HG03159 (cell line): ENCODE measurements at regions not wholly inside any gene's neighbourhood (a gene's known extent, or its start where the extent isn't known, plus 50 kb on each side); places are given as distances from the start of the nearest gene placed in this dataset.

ENCODE experiments used
- ATAC-seq: cut with Tn5 transposase; IDR thresholded peaks from one replicate; pipeline ENCODE4 v1.9.1; 2021; ENCODE audit warnings: mild to moderate bottlenecking, moderate library complexity; ENCODE audit not compliant: unreplicated experiment

DNA sequence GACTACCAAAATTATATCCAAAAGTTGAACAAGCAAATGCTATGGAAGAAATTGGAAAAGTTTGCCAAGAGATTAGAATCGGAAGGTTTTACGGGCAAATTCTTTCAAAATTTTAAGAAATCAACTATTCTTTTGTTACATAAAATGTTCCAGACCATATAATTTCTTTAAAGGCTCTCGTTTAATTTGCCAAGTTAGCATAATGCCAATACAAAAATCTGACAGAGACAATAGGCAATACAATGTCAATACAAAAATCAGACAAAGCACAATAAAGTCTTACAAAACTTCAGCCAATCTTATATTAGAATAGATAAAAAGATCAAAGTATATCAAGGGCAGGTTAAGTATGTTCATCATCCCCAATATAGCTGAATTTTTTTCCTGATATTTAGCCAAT lies 224.2 kb downstream of the BCL11A start:
- ATAC-seq = no peak

DNA sequence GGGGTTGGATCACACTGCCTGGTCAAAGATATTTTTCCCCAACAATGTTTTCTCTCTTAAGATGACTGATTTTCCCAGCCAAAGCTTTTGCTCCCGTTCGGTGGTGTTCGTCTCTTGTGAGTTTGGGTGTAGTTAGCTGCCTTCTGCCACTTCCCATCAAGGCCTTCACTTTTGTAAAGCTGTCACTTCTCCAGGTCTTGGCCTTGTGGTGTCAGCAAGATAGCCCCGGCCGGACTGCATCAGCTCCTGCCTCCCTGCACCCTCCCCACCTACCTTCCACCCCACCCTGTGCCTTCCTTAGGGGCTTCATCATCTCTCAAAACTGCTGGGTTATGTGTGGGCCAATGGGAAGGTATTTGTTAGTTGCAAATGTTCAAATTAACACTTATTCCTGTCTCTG lies 228.9 kb downstream of the BCL11A start:
- ATAC-seq = no peak

DNA sequence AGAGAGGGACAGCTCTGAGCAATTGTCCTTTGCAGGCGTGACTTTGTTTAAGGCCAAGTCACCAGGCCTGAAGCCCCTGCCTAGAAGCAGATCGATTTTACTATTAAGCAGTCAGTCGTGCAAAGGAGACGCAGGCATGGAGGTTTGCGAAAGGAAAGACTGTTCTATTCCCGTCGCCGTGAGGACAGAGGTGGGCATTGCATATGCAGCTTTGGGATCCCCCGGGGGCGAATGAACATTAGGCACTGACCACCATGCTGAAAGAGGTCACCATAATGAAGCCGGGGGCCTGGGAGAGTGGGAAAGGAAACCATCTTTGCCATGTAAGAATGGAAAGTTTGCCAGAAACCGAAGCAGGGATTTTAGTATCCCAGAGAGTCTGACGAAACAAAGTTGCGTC lies 231.6 kb downstream of the BCL11A start:
- no peak for ATAC-seq

DNA sequence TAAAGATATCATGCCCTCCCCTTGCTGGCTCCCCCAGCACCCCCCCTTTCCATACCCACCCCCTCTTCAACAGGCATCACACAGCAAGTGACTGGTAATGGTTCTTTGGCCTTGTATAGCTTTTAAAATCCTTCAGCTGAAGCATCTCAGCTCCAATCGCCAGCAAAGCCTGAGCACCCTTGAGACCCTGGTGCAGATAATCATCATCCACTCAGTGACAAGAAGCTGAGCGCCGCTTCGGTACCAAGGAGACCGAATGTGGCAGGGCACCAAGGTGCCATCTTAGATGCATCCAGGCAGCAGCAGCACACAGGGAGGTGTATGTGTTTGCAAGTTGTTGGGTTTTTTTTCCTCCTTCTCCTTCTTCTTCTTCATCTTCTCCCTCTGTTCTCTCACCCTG lies 232.7 kb downstream of the BCL11A start:
- ATAC-seq = no peak

DNA sequence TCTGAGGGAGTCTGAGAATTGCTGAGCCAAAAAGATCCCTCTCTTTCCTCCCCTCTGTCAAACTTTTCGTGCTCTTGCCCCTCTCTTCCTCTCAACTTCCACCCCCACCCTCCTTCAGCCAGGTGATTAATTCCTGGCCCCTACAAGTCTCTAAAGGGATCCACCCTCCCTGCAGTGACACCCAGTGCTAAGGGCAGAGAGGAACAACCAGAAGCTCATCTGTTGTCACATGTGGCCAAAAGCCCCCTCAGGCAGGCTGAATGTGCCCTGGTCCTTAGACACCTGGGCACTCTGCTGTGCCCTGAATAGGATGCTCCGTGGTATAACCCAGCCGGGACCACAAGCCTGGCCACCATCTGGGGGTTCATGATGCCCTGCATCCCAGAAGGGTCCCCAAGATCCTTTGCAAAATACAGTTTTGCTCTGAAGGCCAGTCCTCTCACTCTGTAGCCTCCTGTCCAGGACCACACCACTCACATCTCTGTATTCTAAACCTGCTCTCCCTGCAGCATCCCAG lies 234.4 kb downstream of the BCL11A start:
- ATAC-seq = no peak

DNA sequence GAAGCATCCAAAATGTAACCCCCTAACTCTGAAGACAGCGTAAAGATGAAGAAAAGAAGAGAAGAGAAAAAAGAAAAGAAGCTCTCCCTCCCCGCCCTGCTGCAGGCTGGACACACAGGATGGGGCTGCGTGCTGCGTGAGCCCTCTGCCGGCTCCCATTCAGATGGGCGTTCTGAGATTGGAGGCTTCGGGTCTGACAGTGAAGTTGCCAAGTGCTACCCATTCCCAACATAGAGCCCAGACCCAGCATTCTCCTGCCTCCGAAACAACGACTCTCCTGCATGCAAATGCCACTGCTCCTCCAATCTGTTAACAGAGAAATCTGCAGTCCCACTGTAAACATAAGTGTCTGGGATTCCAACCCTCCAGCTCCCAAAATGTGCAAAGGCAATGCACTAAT lies 234.9 kb downstream of the BCL11A start:
- ATAC-seq = no peak

DNA sequence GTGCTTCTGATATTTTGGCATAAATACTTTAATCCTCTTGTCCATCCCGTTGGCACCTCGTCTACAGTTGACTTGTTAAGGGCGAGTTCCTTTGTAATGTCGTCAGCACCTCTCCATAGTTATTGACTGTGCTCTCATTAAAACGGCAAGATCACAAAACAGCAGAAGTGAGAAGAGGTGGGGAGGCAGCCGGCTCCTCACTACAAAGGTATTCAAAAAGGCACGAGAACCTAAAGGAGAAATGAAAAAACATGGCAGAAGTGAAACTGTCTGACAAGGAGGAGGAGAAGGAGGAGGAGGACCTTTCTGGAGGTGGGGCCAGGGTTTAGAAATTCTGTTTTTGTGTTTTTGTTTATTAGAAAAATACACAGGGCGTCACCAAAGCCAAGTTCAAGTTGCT lies 235.6 kb downstream of the BCL11A start:
- peak; percentile 87 for ATAC-seq

DNA sequence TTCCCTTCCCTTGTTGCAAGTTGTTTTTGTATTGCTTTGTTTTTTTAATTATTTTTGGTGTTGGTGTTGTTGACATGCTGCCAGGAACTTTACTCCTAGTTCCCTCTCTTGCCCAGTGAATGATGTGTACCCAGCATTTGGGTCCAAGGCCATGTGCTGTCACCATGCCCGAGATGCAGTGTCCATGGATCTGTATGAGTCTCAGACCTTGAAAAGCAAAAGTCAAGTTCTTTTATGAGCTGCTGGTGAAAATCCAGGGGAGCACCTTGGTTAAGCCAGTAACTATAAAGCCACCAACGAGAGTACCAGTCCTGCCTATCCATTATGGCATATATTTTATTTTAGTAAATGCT lies 236.4 kb downstream of the BCL11A start:
- no peak for ATAC-seq

DNA sequence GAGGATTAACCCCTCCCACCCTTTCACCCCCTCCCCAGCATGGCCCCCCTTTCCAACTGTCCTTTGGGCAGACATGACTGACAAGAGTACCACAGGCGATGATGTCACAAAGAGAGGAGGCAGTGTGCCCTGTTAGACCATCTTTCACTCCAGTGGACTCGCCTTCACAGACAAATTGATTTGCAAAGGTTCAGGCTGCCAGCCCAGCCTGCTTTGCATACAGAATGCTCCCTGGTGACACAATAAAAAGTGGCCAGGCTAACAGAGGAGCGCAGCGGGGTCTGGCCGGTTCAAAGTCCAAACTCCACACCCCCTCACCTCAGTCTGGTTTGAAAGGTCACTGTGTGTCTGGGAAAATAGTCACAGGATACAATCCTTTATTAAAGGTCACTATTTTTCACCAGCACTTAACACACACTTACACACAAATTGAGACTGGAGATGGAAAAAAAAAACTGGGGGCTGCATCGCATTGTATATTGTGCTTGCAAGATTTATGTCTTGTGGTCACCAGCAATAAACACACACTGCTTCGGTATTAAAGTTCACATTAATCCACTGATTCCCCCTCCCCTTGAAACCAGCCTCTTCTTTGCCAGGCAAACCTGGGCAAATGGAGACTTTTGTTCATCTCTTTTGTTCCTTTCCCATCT lies 236.9 kb downstream of the BCL11A start:
- ATAC-seq = no peak

DNA sequence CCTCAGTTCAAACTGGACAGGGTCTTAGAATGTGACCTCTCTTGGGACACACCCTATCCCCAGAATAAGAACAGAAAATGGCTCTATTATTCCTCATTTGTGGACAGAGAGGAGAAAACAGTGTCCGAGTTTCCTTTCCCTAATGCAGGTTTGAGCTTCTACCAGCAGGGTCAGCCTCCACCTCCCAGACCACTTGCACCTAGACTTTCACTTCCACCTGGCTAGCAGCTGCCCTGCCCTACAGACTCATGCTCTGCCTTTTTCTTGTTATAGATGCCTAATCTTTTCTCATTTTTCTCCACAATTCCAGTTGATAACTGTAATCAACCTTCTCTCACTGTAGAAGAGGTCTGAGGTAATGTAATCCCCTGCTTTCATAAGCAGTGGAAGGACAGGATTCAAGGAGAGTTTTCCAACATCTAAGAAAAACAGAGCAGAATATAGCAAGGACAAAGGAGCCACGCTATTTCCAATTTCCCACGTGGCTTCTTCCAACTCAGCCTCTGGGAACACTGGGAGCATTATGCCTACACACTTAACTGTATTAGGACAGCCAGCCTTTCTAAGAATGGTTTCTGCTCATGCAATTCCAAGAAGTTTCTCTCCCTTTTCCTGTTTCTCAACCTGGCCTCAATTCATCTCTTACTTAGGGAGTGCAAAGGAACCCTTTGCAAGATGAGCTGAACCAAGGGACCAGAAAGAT lies 239.8 kb downstream of the BCL11A start:
- ATAC-seq = no peak

DNA sequence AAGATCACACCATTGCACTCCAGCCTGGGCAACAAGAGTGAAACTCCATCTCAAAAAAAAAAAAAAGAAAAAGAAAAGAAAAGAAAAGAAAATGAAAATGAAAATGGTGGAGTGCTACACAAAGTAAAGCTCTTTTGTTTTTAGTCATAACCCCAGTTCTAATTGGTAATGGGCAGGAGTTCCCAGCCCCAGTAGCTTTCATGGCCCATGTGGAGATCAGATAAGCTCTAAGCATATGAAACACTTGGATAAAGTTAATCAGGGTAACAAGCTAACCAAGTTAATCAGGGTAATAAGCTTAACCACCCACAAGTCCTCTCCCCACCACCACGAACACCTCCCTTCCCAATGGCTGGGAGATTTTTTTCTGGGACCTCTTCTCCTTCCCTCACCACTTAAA lies 240.8 kb downstream of the BCL11A start:
- ATAC-seq = peak; percentile 70

DNA sequence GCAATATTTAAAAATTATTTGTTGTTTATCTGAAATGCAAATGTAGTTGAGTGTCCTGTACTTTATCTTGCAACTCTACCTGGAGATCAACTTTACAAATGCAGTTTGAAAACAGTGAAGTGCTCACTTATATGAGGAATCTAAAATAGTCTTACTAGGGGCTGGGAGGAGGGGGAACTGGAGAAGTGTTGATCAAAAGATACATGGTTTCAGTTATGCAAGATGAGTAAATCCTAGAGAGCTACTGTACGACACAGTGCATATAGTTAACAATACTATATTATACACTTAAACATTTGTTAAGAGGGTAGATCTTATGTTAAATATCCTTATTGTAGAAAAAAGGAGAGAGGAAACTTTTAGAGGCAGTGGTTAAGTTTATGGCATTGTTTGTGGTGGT lies 241.9 kb downstream of the BCL11A start:
- ATAC-seq = peak; percentile 44

DNA sequence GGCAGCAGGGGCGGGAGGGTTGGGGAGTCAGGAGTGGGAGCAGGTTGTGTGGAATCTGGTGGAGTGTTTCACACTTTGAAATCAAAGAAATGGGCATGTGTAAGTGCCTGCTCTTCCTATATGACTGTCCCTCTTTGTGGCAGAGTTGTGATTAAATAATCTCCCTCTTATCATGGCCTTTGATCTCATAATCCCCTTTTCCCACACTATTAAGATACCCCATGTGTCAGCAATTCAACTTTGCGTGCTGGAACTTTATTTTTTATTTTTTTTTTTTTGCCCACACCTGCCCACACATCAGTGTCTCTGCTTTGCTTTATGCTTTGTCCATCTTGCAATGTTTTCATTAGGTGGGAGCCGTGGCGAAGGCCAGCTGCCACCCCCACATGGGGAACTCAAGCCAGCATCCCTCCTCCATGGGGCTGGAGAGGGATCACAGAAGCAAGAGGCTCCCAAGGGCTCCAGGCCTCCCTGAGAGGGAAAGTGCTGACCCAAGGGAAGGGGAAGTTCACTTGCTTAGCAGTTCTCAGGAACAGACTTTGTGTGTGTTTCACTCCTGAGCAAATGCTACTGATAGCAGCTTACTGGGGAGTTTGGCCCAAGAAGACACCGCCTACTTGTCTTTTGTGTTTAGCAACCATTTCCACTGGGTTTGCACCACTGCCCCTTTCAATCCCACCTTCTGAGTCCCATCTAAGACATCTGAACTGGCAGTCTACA lies 243.4 kb downstream of the BCL11A start:
- ATAC-seq = no peak

DNA sequence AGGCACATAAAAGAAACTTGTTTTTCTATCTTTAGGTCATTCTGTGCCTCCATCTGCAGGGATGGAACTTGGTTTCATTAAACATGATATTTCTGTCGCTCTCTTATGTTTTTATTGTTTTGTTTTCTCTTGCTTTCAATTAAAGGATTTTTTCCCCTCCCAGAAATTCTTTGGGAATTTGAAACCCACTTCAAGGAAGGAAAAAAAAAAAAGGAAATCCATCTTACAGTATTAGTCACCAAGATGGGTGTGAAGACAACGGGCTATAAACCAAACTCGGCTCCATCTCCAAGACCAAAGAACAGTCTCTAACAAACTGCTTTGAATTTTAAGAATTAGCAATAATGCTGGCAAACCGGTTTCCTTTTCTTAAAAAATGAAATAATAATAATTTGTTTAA lies 244.1 kb downstream of the BCL11A start:
- no peak for ATAC-seq

DNA sequence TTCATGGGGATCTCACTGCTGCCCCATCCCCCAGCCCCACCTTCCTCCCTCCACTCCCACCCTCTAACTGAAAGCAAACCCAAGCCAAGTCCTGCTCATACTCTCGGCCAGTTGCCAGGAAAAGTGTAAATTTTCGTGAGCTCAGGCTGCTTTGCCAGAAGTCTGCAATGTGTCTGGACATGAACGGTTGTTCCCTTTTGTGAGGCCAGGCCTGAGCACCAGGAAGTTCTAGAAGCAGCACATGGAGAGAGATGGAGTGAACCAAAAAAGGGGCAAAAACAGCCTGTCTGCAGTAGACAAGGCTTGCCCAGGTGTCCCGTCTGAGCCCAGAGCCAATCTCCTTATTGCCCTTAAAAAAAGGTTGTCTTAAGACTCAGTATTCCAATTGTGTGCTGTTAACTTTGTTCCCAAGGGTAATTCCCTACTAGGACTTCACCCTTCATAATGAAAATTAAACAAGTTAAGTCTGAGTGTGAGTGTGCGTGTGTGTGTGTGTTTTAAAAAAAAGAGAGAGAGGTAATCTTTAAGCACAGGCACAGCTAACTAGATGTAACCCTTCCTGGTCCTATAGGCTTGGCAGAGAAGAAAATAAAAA lies 247.1 kb downstream of the BCL11A start:
- ATAC-seq = no peak

DNA sequence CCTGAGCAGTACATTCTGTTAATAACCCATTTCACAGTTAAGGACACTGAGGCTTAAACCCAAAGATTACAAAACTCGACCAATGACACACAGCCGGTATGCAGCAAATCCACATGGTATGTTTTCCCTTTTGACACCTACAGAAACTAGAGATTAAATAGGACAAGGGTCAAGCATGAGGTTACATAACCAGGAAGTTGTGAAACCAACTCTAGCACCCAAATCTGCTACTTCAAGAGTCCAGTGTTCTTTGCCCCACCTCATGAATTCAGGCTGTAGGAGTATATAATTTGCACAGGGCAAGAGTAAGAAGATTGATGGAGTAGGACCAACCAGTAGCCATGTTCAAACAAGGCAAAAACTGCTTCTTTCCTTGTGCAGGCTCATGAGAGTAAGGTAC lies 249.8 kb downstream of the BCL11A start:
- no peak for ATAC-seq

DNA sequence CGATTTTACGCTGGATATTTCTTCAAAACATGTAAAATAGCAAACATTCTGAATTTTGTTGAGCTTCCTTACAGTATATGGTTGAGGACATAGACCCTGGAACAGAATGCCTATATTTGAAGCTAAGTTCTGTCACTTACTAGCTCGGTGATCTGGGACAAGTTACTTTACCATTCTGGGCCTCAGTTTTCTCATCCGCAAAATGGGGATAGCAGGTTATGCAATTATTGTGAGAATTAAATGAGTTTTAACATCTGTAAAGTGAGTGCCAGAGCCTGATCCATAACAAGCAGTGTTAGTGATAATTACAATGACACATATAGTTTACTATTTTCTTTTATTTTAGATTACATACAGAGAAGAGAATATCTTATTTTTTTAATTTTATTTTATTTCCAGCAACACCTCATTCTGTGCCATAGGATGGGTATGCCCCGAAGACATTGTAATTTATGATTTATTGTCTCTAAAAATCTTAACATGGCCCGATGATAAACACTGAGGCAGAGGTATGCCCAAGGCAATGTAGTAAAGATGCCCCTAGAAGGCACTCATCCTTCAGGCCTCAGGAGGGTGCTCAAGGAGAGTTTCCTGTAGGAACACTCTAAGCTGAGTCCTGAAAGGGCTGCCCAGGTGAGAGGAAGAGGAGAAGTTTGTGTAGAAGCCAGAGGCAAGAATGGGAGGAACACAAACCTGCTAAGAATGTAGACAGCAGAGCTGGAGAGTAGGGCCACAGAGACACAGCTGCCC lies 250.9 kb downstream of the BCL11A start:
- ATAC-seq = no peak

DNA sequence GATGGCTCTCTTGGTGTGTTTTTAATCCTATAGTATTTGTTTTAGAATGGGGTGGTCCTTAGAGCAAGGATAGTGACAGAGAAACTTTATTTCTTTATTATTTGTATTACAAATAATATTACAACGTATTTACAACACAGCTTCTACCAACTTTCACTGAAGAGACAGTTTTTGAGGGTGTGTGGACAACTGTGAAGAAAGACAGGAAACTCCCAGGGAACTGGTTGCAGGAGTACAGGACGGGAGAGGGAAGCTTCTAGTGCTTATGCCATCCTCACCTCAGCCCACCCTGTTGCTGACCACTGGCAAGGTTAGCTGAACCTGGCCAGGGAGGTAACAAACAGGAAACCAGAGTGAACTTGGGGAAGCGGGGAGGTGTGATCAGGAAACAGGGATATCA lies 251.7 kb downstream of the BCL11A start:
- no peak for ATAC-seq

DNA sequence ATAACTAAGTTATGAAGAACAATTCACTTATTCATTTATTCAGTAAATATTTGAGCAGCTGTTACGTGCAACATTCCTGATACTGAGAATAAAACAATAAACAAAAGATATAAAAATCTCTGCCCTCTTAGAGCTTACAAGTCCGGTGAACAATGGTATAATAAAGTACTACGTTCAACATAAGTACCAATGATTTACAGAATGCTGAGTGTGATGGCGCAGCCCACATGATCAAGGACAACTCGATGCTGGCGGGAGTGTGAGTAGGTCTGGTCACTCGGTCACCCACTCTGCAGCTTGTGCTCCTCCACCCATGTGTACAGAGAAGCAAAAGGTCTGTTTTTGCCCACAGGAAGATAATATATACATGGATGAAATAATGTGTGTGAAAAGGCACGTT lies 254.3 kb downstream of the BCL11A start:
- no peak for ATAC-seq

DNA sequence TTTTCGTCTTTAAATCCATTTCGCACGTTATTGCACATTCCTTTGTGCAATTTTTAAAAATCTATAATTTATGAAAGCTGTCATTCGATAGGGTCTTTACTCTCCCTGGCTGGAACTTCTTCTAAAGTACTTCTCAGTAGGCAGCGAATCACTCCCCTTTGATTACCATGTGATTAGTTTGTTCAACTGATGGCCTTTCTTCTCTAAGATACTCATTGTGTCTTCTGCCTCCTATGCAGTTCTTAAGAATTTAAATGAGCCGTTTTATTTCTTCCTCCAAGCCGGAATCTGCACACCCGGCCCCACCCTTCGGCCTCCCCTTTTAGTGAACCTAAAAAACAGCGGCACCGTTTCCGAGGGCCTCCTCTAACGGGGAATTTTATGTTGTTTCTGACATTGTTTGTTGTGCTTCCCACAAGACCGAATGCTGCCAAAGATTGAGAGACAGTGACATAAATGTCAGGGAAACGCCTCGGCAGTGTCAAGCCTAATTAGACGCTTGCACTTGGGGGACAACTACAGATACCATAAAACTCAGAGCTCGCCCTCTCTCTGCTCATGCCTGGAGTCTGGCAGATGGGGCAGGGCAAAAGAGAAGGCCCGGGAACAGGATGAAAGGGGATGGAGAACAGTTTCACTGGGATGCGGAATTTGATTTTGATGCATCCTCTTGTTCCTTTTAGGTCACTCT lies 255.3 kb downstream of the BCL11A start:
- ATAC-seq = no peak
